LNCaP clone FGC (cell line): ENCODE measurements at regions not wholly inside any gene's neighbourhood (a gene's known extent, or its start where the extent isn't known, plus 50 kb on each side); places are given as distances from the start of the nearest gene placed in this dataset.

Experiments used
- DNase-seq: peaks from one replicate; pipeline ENCODE4 v3.0.0-alpha.2; 2011; ENCODE audit warnings: low read depth
- H3K4me3 ChIP-seq: 2 replicates; pipeline ENCODE4 v1.5.1; 2011; ENCODE audit warnings: mild to moderate bottlenecking, low read depth, low read length, control low read depth
- TF ChIP-seq, protein P1 (sequence below): IDR thresholded peaks from 2 replicates; pipeline ENCODE4 v1.5.1; 2012; ENCODE audit warnings: mild to moderate bottlenecking; ENCODE audit not compliant: control insufficient read depth, insufficient read depth; ENCODE audit errors: extremely low read depth

DNA sequence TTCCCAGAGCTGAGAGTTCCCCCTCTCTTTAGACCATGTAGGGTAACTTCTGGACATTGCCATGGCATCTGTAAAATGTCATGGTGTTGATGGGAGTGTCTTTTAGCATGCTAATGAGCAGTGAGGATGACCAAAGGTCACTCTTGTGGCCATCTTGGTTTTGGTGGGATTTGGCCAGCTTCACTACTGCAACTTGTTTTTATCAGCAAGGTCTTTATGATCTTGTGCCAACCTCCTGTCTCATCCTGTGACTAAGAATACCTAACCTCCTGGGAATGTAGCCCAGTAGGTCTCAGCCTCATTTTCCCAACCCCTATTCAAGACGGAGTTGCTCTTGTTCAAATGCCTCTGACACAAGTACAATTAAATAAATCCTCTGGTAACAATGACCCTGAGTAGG is 244.4 kb downstream of the NEDD1 start:
- H3K4me3 ChIP-seq: no peak overlapping the region
- no peak for DNase-seq
- TF ChIP-seq, protein P1, sequence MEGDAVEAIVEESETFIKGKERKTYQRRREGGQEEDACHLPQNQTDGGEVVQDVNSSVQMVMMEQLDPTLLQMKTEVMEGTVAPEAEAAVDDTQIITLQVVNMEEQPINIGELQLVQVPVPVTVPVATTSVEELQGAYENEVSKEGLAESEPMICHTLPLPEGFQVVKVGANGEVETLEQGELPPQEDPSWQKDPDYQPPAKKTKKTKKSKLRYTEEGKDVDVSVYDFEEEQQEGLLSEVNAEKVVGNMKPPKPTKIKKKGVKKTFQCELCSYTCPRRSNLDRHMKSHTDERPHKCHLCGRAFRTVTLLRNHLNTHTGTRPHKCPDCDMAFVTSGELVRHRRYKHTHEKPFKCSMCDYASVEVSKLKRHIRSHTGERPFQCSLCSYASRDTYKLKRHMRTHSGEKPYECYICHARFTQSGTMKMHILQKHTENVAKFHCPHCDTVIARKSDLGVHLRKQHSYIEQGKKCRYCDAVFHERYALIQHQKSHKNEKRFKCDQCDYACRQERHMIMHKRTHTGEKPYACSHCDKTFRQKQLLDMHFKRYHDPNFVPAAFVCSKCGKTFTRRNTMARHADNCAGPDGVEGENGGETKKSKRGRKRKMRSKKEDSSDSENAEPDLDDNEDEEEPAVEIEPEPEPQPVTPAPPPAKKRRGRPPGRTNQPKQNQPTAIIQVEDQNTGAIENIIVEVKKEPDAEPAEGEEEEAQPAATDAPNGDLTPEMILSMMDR: no peak

- no peak overlapping the region for H3K4me3 ChIP-seq
- TF ChIP-seq, protein P1: no peak
- DNase-seq: peak; percentile 94
These were observed 252.3 kb downstream of the NEDD1 start for GRCh38 chr12:97159377-97159776.

GRCh38 chr12:97160277-97160676 is 253.2 kb downstream of the NEDD1 start:
- TF ChIP-seq, protein P1: no peak
- H3K4me3 ChIP-seq: no peak overlapping the region
- no peak for DNase-seq

- TF ChIP-seq, protein P1: no peak
These were observed 255.1 kb downstream of the NEDD1 start for GRCh38 chr12:97162173-97162572.

GRCh38 chr12:97164936-97165335 is 257.9 kb downstream of the NEDD1 start:
- DNase-seq: no peak
- TF ChIP-seq, protein P1: no peak

More at GRCh38 chr12:97162173-97162572, 255.1 kb downstream of the NEDD1 start:
- H3K4me3 ChIP-seq: no peak overlapping the region
- no peak for DNase-seq

GRCh38 chr12:97167598-97167997 is 260.5 kb downstream of the NEDD1 start:
- TF ChIP-seq, protein P1: no peak
- no peak overlapping the region for H3K4me3 ChIP-seq
- no peak for DNase-seq

More at GRCh38 chr12:97164936-97165335, 257.9 kb downstream of the NEDD1 start:
- H3K4me3 ChIP-seq: no peak overlapping the region

DNA sequence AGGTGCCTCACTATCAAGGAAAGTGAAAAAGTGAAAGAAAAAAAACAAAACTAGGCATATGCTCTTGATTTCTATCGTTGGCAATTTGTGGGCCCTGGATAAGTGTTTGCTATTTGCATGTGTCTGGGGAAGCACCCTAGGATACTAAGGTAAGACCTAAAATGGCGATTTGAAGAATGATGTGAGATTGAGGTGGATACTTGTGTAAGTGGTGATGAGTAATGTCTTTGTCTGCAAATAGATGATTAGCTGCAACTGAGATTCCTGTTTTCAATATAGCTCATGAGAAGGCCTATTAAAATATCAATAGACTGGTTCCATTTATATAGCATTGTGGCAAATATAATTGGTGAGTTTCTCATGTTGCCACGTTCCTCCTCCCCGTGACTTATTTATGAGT is 261.7 kb downstream of the NEDD1 start:
- TF ChIP-seq, protein P1: no peak
- no peak overlapping the region for H3K4me3 ChIP-seq
- no peak for DNase-seq
